ENCODE measurements at regions not wholly inside any gene's neighbourhood (a gene's known extent, or its start where the extent isn't known, plus 50 kb on each side); places are given as distances from the start of the nearest gene placed in this dataset.

GRCh38 chr2:12543978-12544558 is 172.7 kb upstream of the TRIB2 start:
- Histone ChIP-seq H4K20me1 (ENCODE audit: insufficient read depth, low read length) (no peaks in the 10 kb centered on the region), H3K9me2 (ENCODE audit: insufficient read depth, low read length) (no peaks in the 10 kb centered on the region), H3K79me2 (ENCODE audit: insufficient read depth, low read depth, low read length) (no peaks in the 10 kb centered on the region), H3K9me3 (ENCODE audit: low read length) (no peaks in the 10 kb centered on the region), H3K4me1 (ENCODE audit: insufficient read depth, low read length, poor library complexity, severe bottlenecking) (no peaks in the 10 kb centered on the region), H3K4me3 (ENCODE audit: low read depth, low read length, poor library complexity, severe bottlenecking) (no peak overlapping the region), H3K27ac (ENCODE audit: low read depth, low read length, poor library complexity, severe bottlenecking) (no peak overlapping the region), H3K36me3 (ENCODE audit: insufficient read depth, low read length) (no peaks in the 10 kb centered on the region), H3K4me2 (ENCODE audit: low read length) (no peak overlapping the region), H2AFZ (ENCODE audit: low read length) (no peak overlapping the region)
- intact Hi-C loops (cut with micrococcal nuclease; ENCODE audit: unreplicated experiment), result no loop called here
- no peak for DNase-seq (ENCODE audit: low spot score)
- no TSS peak for BruUV-seq (replicated peaks)
- TF ChIP-seq EZH2phosphoT487 (IDR thresholded peaks at IDR 0.05; ENCODE audit: borderline replicate concordance, low read depth, low read length) (no peak), CTCF (conservative IDR thresholded peaks at IDR 0.05; ENCODE audit: low read length) (no peak)
- ChIA-PET CTCF (ENCODE audit: unreplicated experiment) (no interaction called here), POLR2A (interaction anchor here (1.1 kb wide), 2 partner anchors 10 to 12 kb away, joined by 3 read pairs; no protein-coding TSS in a partner anchor)

DNA sequence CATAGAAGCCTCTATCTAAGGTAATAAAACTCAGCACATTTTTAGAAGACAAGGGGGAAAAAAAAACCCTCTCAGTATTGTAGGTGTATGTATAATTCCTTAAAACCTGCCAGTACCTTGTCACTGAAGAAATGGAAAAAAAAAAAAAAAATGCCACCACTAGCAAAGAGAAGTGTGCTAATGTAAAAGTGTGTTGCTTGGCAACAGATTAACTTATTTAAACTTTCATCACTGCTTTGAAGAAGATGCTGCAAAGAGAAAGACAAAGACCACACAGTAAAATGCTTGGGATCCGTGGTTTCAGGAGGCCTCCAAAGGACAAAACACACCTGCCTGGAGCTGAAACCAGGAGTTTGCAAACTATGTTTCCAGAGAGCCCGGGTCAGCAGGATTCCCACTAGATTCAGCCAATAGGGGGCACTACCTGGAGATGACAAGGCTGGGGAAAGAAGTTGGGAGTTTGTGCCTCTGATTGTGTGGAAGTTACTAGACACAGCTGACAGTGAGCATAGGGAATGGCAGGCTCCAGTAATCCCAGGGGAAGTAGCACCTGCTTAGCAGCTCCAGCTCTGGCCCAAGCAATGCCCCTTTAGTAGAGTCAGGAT is 169.1 kb upstream of the TRIB2 start:
- CTCF ChIA-PET (ENCODE audit: unreplicated experiment), result no interaction called here
- Histone ChIP-seq H3K4me3 (ENCODE audit: low read depth, low read length, poor library complexity, severe bottlenecking) (no peak overlapping the region), H3K4me1 (ENCODE audit: insufficient read depth, low read length, poor library complexity, severe bottlenecking) (no peaks in the 10 kb centered on the region), H3K9me2 (ENCODE audit: insufficient read depth, low read length) (no peaks in the 10 kb centered on the region), H3K36me3 (ENCODE audit: insufficient read depth, low read length) (no peaks in the 10 kb centered on the region), H2AFZ (ENCODE audit: low read length) (no peak overlapping the region), H4K20me1 (ENCODE audit: insufficient read depth, low read length) (no peaks in the 10 kb centered on the region), H3K79me2 (ENCODE audit: insufficient read depth, low read depth, low read length) (no peaks in the 10 kb centered on the region), H3K27ac (ENCODE audit: low read depth, low read length, poor library complexity, severe bottlenecking) (no peak overlapping the region), H3K9me3 (ENCODE audit: low read length) (no peaks in the 10 kb centered on the region), H3K4me2 (ENCODE audit: low read length) (no peak overlapping the region)
- no TSS peak for BruUV-seq (replicated peaks)
- POLR2A ChIA-PET, result interaction anchor here (0.7 kb wide), 5 partner anchors 30 to 811 kb away, joined by 3 to 5 read pairs (median 3); no protein-coding TSS in a partner anchor
- no peak for TF ChIP-seq EZH2phosphoT487 (IDR thresholded peaks at IDR 0.05; ENCODE audit: borderline replicate concordance, low read depth, low read length)
- TF ChIP-seq CTCF (conservative IDR thresholded peaks at IDR 0.05; ENCODE audit: low read length), result peak; percentile 51
- DNase-seq (ENCODE audit: low spot score), result no peak
- intact Hi-C loops (cut with micrococcal nuclease; ENCODE audit: unreplicated experiment), result no loop called here

DNA sequence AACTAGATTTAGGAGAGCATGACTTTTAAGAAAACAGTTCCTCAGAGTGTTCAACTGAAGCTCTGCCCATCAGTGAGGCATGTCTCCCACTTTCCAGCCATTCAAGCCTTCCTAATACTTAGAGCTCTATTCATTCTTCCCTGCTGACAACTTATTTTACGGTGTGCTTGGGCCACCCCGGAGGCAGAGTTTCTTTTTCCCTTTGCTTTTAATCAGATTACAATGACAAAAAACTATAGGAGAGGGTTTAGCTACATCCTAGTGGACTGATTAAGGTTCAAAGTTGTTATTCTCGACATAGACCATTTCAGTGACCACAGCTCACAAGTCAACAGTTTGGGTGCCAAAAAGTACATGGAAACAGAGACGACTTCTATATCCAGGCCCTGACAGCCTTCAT is 167.8 kb upstream of the TRIB2 start:
- no peaks in the 10 kb centered on the region for H3K9me2 ChIP-seq (ENCODE audit: insufficient read depth, low read length)
- no peak overlapping the region for H3K27ac ChIP-seq (ENCODE audit: low read depth, low read length, poor library complexity, severe bottlenecking)
- no peak overlapping the region for H2AFZ ChIP-seq (ENCODE audit: low read length)
- ChIA-PET POLR2A (interaction anchor here (0.6 to 1.8 kb wide), 6 partner anchors 10 to 1206 kb away, joined by 3 to 6 read pairs (median 4); no protein-coding TSS in a partner anchor), CTCF (ENCODE audit: unreplicated experiment) (interaction anchor here (1.0 kb wide), 1 partner anchor 501 kb away, joined by 3 read pairs; no protein-coding TSS in a partner anchor)
- H3K4me1 ChIP-seq (ENCODE audit: insufficient read depth, low read length, poor library complexity, severe bottlenecking), result no peaks in the 10 kb centered on the region
- no TSS peak for BruUV-seq (replicated peaks)
- no peaks in the 10 kb centered on the region for H3K79me2 ChIP-seq (ENCODE audit: insufficient read depth, low read depth, low read length)
- no peak overlapping the region for H3K4me3 ChIP-seq (ENCODE audit: low read depth, low read length, poor library complexity, severe bottlenecking)
- H3K4me2 ChIP-seq (ENCODE audit: low read length), result no peak overlapping the region
- no peaks in the 10 kb centered on the region for H4K20me1 ChIP-seq (ENCODE audit: insufficient read depth, low read length)
- no peaks in the 10 kb centered on the region for H3K36me3 ChIP-seq (ENCODE audit: insufficient read depth, low read length)
- no peaks in the 10 kb centered on the region for H3K9me3 ChIP-seq (ENCODE audit: low read length)
- intact Hi-C loops (cut with micrococcal nuclease; ENCODE audit: unreplicated experiment), result no loop called here
- no peak for DNase-seq (ENCODE audit: low spot score)
- no peak for TF ChIP-seq CTCF (conservative IDR thresholded peaks at IDR 0.05; ENCODE audit: low read length)
- TF ChIP-seq EZH2phosphoT487 (IDR thresholded peaks at IDR 0.05; ENCODE audit: borderline replicate concordance, low read depth, low read length), result no peak
